ENCODE measurements at regions not wholly inside any gene's neighbourhood (a gene's known extent, or its start where the extent isn't known, plus 50 kb on each side); places are given as distances from the start of the nearest gene placed in this dataset.
"Not testable (repeated sequence)": the region's sequence is repeated elsewhere in the genome, so short reads cannot be mapped to it uniquely, and the experiment has no call there.

- no peaks in the 10 kb centered on the region for H3K4me1 Mint-ChIP-seq
- H3K4me3 Mint-ChIP-seq, result no peak overlapping the region
- no peak overlapping the region for H3K27ac Mint-ChIP-seq
- DNase-seq, result no peak
- no peaks in the 10 kb centered on the region for H3K27me3 Mint-ChIP-seq
- CTCF ChIA-PET, result no interaction called here
- POLR2A ChIA-PET, result no interaction called here
- no peaks in the 10 kb centered on the region for H3K9me3 Mint-ChIP-seq
- no peaks in the 10 kb centered on the region for H3K36me3 Mint-ChIP-seq (ENCODE audit: low read depth)
Observed at GRCh38 chr5:124546643-124547042, 199.8 kb downstream of the ZNF608 start.

- Mint-ChIP-seq H3K27ac (no peak overlapping the region), H3K4me3 (no peak overlapping the region), H3K36me3 (ENCODE audit: low read depth) (no peaks in the 10 kb centered on the region), H3K9me3 (no peaks in the 10 kb centered on the region), H3K4me1 (no peaks in the 10 kb centered on the region), H3K27me3 (no peaks in the 10 kb centered on the region)
- DNase-seq, result no peak
- POLR2A ChIA-PET, result no interaction called here
- CTCF ChIA-PET, result no interaction called here
Observed at GRCh38 chr5:124544366-124545055, 201.9 kb downstream of the ZNF608 start.

GRCh38 chr5:124538931-124539330 lies 207.5 kb downstream of the ZNF608 start:
- H3K27me3 Mint-ChIP-seq, result no peaks in the 10 kb centered on the region
- POLR2A ChIA-PET, result no interaction called here
- CTCF ChIA-PET, result no interaction called here
- no peak for DNase-seq
- no peaks in the 10 kb centered on the region for H3K9me3 Mint-ChIP-seq
- H3K36me3 Mint-ChIP-seq (ENCODE audit: low read depth), result no peaks in the 10 kb centered on the region
- H3K4me3 Mint-ChIP-seq, result no peak overlapping the region
- H3K4me1 Mint-ChIP-seq, result no peaks in the 10 kb centered on the region
- no peak overlapping the region for H3K27ac Mint-ChIP-seq

GRCh38 chr5:124538191-124538590 lies 208.2 kb downstream of the ZNF608 start:
- Mint-ChIP-seq H3K36me3 (ENCODE audit: low read depth) (no peaks in the 10 kb centered on the region), H3K27me3 (peaks cover 1% of the 10 kb centered on the region), H3K9me3 (peaks cover 1% of the 10 kb centered on the region)

GRCh38 chr5:124537522-124537921 lies 208.9 kb downstream of the ZNF608 start:
- no peaks in the 10 kb centered on the region for H3K4me1 Mint-ChIP-seq
- no peak overlapping the region for H3K27ac Mint-ChIP-seq
- no peaks in the 10 kb centered on the region for H3K36me3 Mint-ChIP-seq (ENCODE audit: low read depth)
- no peak overlapping the region for H3K4me3 Mint-ChIP-seq
- peaks cover 3% of the 10 kb centered on the region for H3K27me3 Mint-ChIP-seq
- ChIA-PET CTCF (no interaction called here), POLR2A (no interaction called here)
- peaks cover 3% of the 10 kb centered on the region for H3K9me3 Mint-ChIP-seq
- no peak for DNase-seq

More at GRCh38 chr5:124538191-124538590, 208.2 kb downstream of the ZNF608 start:
- H3K4me3 Mint-ChIP-seq, result no peak overlapping the region
- H3K27ac Mint-ChIP-seq, result no peak overlapping the region
- H3K4me1 Mint-ChIP-seq, result no peaks in the 10 kb centered on the region
- ChIA-PET POLR2A (no interaction called here), CTCF (no interaction called here)
- no peak for DNase-seq

- CTCF ChIA-PET, result no interaction called here
- H3K27me3 Mint-ChIP-seq, result peaks cover 3% of the 10 kb centered on the region
- DNase-seq, result no peak
- H3K9me3 Mint-ChIP-seq, result peaks cover 3% of the 10 kb centered on the region
- H3K4me3 Mint-ChIP-seq, result no peak overlapping the region
- no peak overlapping the region for H3K27ac Mint-ChIP-seq
- POLR2A ChIA-PET, result no interaction called here
- H3K36me3 Mint-ChIP-seq (ENCODE audit: low read depth), result no peaks in the 10 kb centered on the region
- H3K4me1 Mint-ChIP-seq, result no peaks in the 10 kb centered on the region
Observed at GRCh38 chr5:124537107-124537506, 209.3 kb downstream of the ZNF608 start.

GRCh38 chr5:124536333-124536732 lies 210.1 kb downstream of the ZNF608 start:
- CTCF ChIA-PET, result no interaction called here
- Mint-ChIP-seq H3K4me3 (no peak overlapping the region), H3K9me3 (peaks cover 5% of the 10 kb centered on the region), H3K36me3 (ENCODE audit: low read depth) (no peaks in the 10 kb centered on the region), H3K27me3 (peaks cover 3% of the 10 kb centered on the region), H3K27ac (no peak overlapping the region), H3K4me1 (no peaks in the 10 kb centered on the region)
- POLR2A ChIA-PET, result no interaction called here
- DNase-seq, result no peak

- no peak for DNase-seq
- Mint-ChIP-seq H3K27me3 (peaks cover 5% of the 10 kb centered on the region), H3K9me3 (peaks cover 8% of the 10 kb centered on the region), H3K27ac (no peak overlapping the region), H3K4me1 (peaks cover 1% of the 10 kb centered on the region), H3K4me3 (no peak overlapping the region), H3K36me3 (ENCODE audit: low read depth) (no peaks in the 10 kb centered on the region)
- ChIA-PET POLR2A (no interaction called here), CTCF (no interaction called here)
Observed at GRCh38 chr5:124530916-124531315, 215.5 kb downstream of the ZNF608 start.

GRCh38 chr5:124528838-124529237 lies 217.6 kb downstream of the ZNF608 start:
- CTCF ChIA-PET, result no interaction called here
- Mint-ChIP-seq H3K9me3 (peaks cover 8% of the 10 kb centered on the region), H3K36me3 (ENCODE audit: low read depth) (no peaks in the 10 kb centered on the region)

GRCh38 chr5:124527220-124527991 lies 219.0 kb downstream of the ZNF608 start:
- peaks cover 1% of the 10 kb centered on the region for H3K4me1 Mint-ChIP-seq
- H3K4me3 Mint-ChIP-seq, result no peak overlapping the region
- no peak overlapping the region for H3K27ac Mint-ChIP-seq
- peaks cover 4% of the 10 kb centered on the region for H3K27me3 Mint-ChIP-seq
- DNase-seq, result no peak
- CTCF ChIA-PET, result no interaction called here
- POLR2A ChIA-PET, result no interaction called here
- H3K9me3 Mint-ChIP-seq, result peaks cover 5% of the 10 kb centered on the region
- no peaks in the 10 kb centered on the region for H3K36me3 Mint-ChIP-seq (ENCODE audit: low read depth)

More at GRCh38 chr5:124528838-124529237, 217.6 kb downstream of the ZNF608 start:
- Mint-ChIP-seq H3K4me1 (peaks cover 1% of the 10 kb centered on the region), H3K4me3 (no peak overlapping the region), H3K27me3 (peaks cover 5% of the 10 kb centered on the region), H3K27ac (no peak overlapping the region)
- DNase-seq, result no peak
- POLR2A ChIA-PET, result no interaction called here

GRCh38 chr5:124526079-124526478 lies 220.4 kb downstream of the ZNF608 start:
- CTCF ChIA-PET, H3K9me3 Mint-ChIP-seq: not testable (repeated sequence)

GRCh38 chr5:124524552-124525232 lies 221.7 kb downstream of the ZNF608 start:
- ChIA-PET POLR2A (no interaction called here), CTCF (no interaction called here)
- Mint-ChIP-seq H3K4me3 (no peak overlapping the region), H3K36me3 (ENCODE audit: low read depth) (no peaks in the 10 kb centered on the region), H3K27me3 (peaks cover 3% of the 10 kb centered on the region), H3K9me3 (no peaks in the 10 kb centered on the region), H3K27ac (no peak overlapping the region), H3K4me1 (peaks cover 1% of the 10 kb centered on the region)
- no peak for DNase-seq

More at GRCh38 chr5:124526079-124526478, 220.4 kb downstream of the ZNF608 start:
- POLR2A ChIA-PET; H3K27me3 Mint-ChIP-seq; H3K4me3 Mint-ChIP-seq; H3K4me1 Mint-ChIP-seq; H3K36me3 Mint-ChIP-seq (ENCODE audit: low read depth); DNase-seq; H3K27ac Mint-ChIP-seq: not testable (repeated sequence)

- no peak for DNase-seq
- Mint-ChIP-seq H3K27me3 (peaks cover 3% of the 10 kb centered on the region), H3K27ac (no peak overlapping the region), H3K4me1 (peaks cover 1% of the 10 kb centered on the region), H3K36me3 (ENCODE audit: low read depth) (no peaks in the 10 kb centered on the region), H3K4me3 (no peak overlapping the region), H3K9me3 (no peaks in the 10 kb centered on the region)
- ChIA-PET CTCF (no interaction called here), POLR2A (no interaction called here)
Observed at GRCh38 chr5:124523897-124524296, 222.5 kb downstream of the ZNF608 start.
